Endothelial cell of umbilical vein (primary cell): ENCODE measurements at regions not wholly inside any gene's neighbourhood (a gene's known extent, or its start where the extent isn't known, plus 50 kb on each side); places are given as distances from the start of the nearest gene placed in this dataset.

ENCODE experiments used
- BruUV-seq: library from RNA; stranded (reverse); fragments of 400-500 nt; replicated peaks from 2 replicates; lab custom pipeline; 2021; lab: Mats Ljungman, UMichigan
- CTCF ChIA-PET: fragments of 300-600, 350-600 bp; sonication (Branson Sonifier 250); formaldehyde crosslinking; loops from one replicate; lab custom pipeline; 2021; ENCODE audit warnings: antibody characterized with exemption, inconsistent platforms; lab: Charles Lee
- POLR2A ChIA-PET: fragments of 300-600, 350-600 bp; sonication (Branson Sonifier 250); formaldehyde crosslinking; loops from one replicate; lab custom pipeline; 2021; ENCODE audit warnings: antibody characterized with exemption, inconsistent platforms; lab: Charles Lee
- DNase-seq: peaks from one replicate; pipeline ENCODE4 v3.0.0-alpha.2; 2011; ENCODE audit warnings: low read depth, low spot score
- FAIRE-seq: peaks from 2 replicates; lab custom pipeline; 2011; peaks lifted over from hg19 to GRCh38; lab: Jason Lieb, UNC
- H2AFZ ChIP-seq: 2 replicates; pipeline ENCODE4 v1.6.0; 2012; ENCODE audit warnings: low read depth, low read length, control low read depth, inconsistent platforms
- H3K27ac ChIP-seq: 2 replicates; pipeline ENCODE4 v1.5.1; 2011; ENCODE audit warnings: low read depth, mild to moderate bottlenecking, control low read depth, low read length, moderate library complexity; ENCODE audit not compliant: insufficient read depth
- H3K27me3 ChIP-seq, 2 experiments: 2 replicates each; pipeline versions ENCODE4 v1.6.0 to v1.6.1; 2011; ENCODE audit warnings: low read length in 2 of 2, mixed read lengths in 1 of 2; ENCODE audit not compliant: control insufficient read depth in 2 of 2, insufficient read depth in 2 of 2
- H3K36me3 ChIP-seq, 2 experiments: 2 replicates in 1 of 2; 3 replicates in 1 of 2; pipeline ENCODE4 v1.5.1; 2011; ENCODE audit warnings: low read length in 2 of 2, mild to moderate bottlenecking in 1 of 2, moderate library complexity in 1 of 2; ENCODE audit not compliant: control insufficient read depth in 2 of 2, insufficient read depth in 2 of 2; ENCODE audit errors: extremely low read depth in 1 of 2
- H3K4me1 ChIP-seq: 3 replicates; pipeline ENCODE4 v1.5.1; 2011; ENCODE audit warnings: mild to moderate bottlenecking, low read length; ENCODE audit not compliant: control insufficient read depth, insufficient read depth; ENCODE audit errors: extremely low read depth
- H3K4me2 ChIP-seq: 2 replicates; pipeline ENCODE4 v1.6.1; 2011; ENCODE audit warnings: low read length, control low read depth, mixed read lengths; ENCODE audit not compliant: insufficient read depth
- H3K4me3 ChIP-seq, 3 experiments: fragments of 200-600 bp in 1 of 3; sonication (generic), shearing (Covaris generic) in 1 of 3; replicated peaks in 1 of 3; 2 replicates each; pipeline ENCODE4 v1.5.1; 2011 to 2016; ENCODE audit warnings: control low read depth in 3 of 3, low read length in 3 of 3, mild to moderate bottlenecking in 2 of 3, inconsistent platforms in 1 of 3, low read depth in 1 of 3, moderate library complexity in 1 of 3; ENCODE audit not compliant: insufficient read depth in 1 of 3
- H3K79me2 ChIP-seq: 2 replicates; pipeline ENCODE4 v1.6.0; 2012; ENCODE audit warnings: low read length, inconsistent platforms; ENCODE audit not compliant: control insufficient read depth, insufficient read depth
- H3K9ac ChIP-seq: replicated peaks from 2 replicates; pipeline ENCODE3; 2011; ENCODE audit warnings: low read length, control low read depth; ENCODE audit not compliant: insufficient read depth; ENCODE audit errors: extremely low read depth
- H3K9me1 ChIP-seq: replicated peaks from 3 replicates; pipeline ENCODE4 v1.6.0; 2011; ENCODE audit warnings: mild to moderate bottlenecking, low read length; ENCODE audit not compliant: control insufficient read depth, insufficient read depth; ENCODE audit errors: extremely low read depth
- H3K9me3 ChIP-seq: replicated peaks from 2 replicates; pipeline ENCODE4 v1.5.1; 2012; ENCODE audit warnings: low read length, inconsistent platforms; ENCODE audit not compliant: control insufficient read depth, insufficient read depth
- H4K20me1 ChIP-seq: replicated peaks from 2 replicates; pipeline ENCODE3; 2011; ENCODE audit warnings: mild to moderate bottlenecking, low read length; ENCODE audit not compliant: control insufficient read depth, insufficient read depth; ENCODE audit errors: extremely low read depth
- CTCF ChIP-seq, 2 donors: IDR thresholded peaks; 1 replicate in 1 of 2; 2 replicates in 1 of 2; pipeline ENCODE4 v1.5.1; 2011; ENCODE audit warnings: low read length in 2 of 2, mild to moderate bottlenecking in 2 of 2, moderate library complexity in 2 of 2, control low read depth in 1 of 2, inconsistent platforms in 1 of 2, low read depth in 1 of 2; ENCODE audit not compliant: insufficient read depth in 1 of 2; ENCODE audit errors: extremely low read depth in 1 of 2
- EZH2 ChIP-seq: IDR thresholded peaks from 2 replicates; pipeline ENCODE4 v1.6.1; 2012; ENCODE audit warnings: borderline replicate concordance, low read depth, mild to moderate bottlenecking, moderate library complexity, low read length, inconsistent platforms; ENCODE audit not compliant: severe bottlenecking
- FOS ChIP-seq: IDR thresholded peaks from 2 replicates; pipeline ENCODE4 v1.6.1; 2011; ENCODE audit warnings: mild to moderate bottlenecking, low read length, moderate library complexity, borderline replicate concordance; ENCODE audit not compliant: insufficient read depth
- GATA2 ChIP-seq: IDR thresholded peaks from 2 replicates; pipeline ENCODE4 v1.7.0; 2011; ENCODE audit warnings: low read depth, mild to moderate bottlenecking, moderate library complexity, mixed read lengths, low read length; ENCODE audit not compliant: insufficient read length, insufficient read depth
- JUN ChIP-seq: IDR thresholded peaks from 2 replicates; pipeline ENCODE4 v1.6.1; 2011; ENCODE audit warnings: borderline replicate concordance, low read depth; ENCODE audit not compliant: insufficient read length, insufficient read depth
- MAX ChIP-seq: IDR thresholded peaks from 2 replicates; pipeline ENCODE4 v1.6.1; 2011; ENCODE audit not compliant: insufficient read depth, insufficient read length
- MYC ChIP-seq: IDR thresholded peaks from one replicate; pipeline ENCODE4 v1.6.1; 2011; ENCODE audit warnings: mild to moderate bottlenecking, low read depth, low read length
- POLR2A ChIP-seq: IDR thresholded peaks from 2 replicates; pipeline ENCODE4 v1.6.1; 2012; ENCODE audit warnings: low read depth, mild to moderate bottlenecking, control low read depth, low read length
- POLR2AphosphoS5 ChIP-seq: IDR thresholded peaks from 2 replicates; pipeline ENCODE4 v1.6.1; 2012; ENCODE audit warnings: low read depth, mild to moderate bottlenecking, control low read depth, low read length, moderate library complexity; ENCODE audit not compliant: insufficient read depth
- dilution Hi-C: fragments of 300-500 bp; cut with MboI; formaldehyde crosslinking; loops from one replicate; pipeline ENCODE4 v1.15.0; 2019; ENCODE audit warnings: low sequenced_read_pairs; ENCODE audit not compliant: extremely low pct_ligation_motif_present
- intact Hi-C: fragments of 100-400 bp; cut with micrococcal nuclease; formaldehyde crosslinking; loops from one replicate; pipeline ENCODE4 v1.10.0; 2022

GRCh38 chr6:81194374-81194773 lies 558.1 kb downstream of the TENT5A start:
- Histone ChIP-seq H3K4me2 (no peak overlapping the region), H3K4me3 (no peak overlapping the region), H3K27ac (no peak overlapping the region), H3K9me1 (no peaks in the 10 kb centered on the region), H3K36me3 (no peaks in the 10 kb centered on the region), H3K9ac (no peak overlapping the region), H3K79me2 (no peaks in the 10 kb centered on the region), H2AFZ (no peak overlapping the region), H3K27me3 (no peaks in the 10 kb centered on the region), H4K20me1 (no peaks in the 10 kb centered on the region), H3K9me3 (no peaks in the 10 kb centered on the region), H3K4me1 (no peaks in the 10 kb centered on the region)
- intact Hi-C loops (no loop called here), dilution Hi-C loops (no loop called here)
- no TSS peak for BruUV-seq
- ChIA-PET POLR2A (no interaction called here), CTCF (no interaction called here)
- DNase-seq (no peak), FAIRE-seq (no peak)
- TF ChIP-seq EZH2 (no peak), CTCF (IDR thresholded peaks at IDR 0.05; ENCODE audit: extremely low read depth in 1 of 2, insufficient read depth in 1 of 2, low read depth in 1 of 2, low read length in 2 of 2) (no peak), MYC (no peak), JUN (no peak), POLR2AphosphoS5 (no peak), GATA2 (no peak), MAX (no peak), POLR2A (no peak), FOS (no peak)
